Suprapubic skin (tissue), 4 donors: ENCODE measurements at regions not wholly inside any gene's neighbourhood (a gene's known extent, or its start where the extent isn't known, plus 50 kb on each side); places are given as distances from the start of the nearest gene placed in this dataset.

Experiments
- DNase-seq, 2 donors: peaks; one replicate each; pipeline ENCODE4 v3.0.0-alpha.2; 2019; ENCODE audit warnings: low spot score in 2 of 2
- H3K27ac ChIP-seq: fragments of 200-600 bp; sonication (generic); one replicate; pipeline ENCODE4 v1.5.1; 2019
- H3K27me3 ChIP-seq: fragments of 200-600 bp; sonication (generic); one replicate; pipeline ENCODE4 v1.5.1; 2019
- H3K36me3 ChIP-seq: fragments of 200-600 bp; sonication (generic); one replicate; pipeline ENCODE4 v1.5.1; 2019
- H3K4me1 ChIP-seq: fragments of 200-600 bp; sonication (generic); one replicate; pipeline ENCODE4 v1.5.1; 2019
- H3K4me3 ChIP-seq: fragments of 200-600 bp; sonication (generic); one replicate; pipeline ENCODE4 v1.5.1; 2019; ENCODE audit warnings: mild to moderate bottlenecking
- H3K9me3 ChIP-seq: fragments of 200-600 bp; sonication (generic); one replicate; pipeline ENCODE4 v1.5.1; 2019
- CTCF ChIP-seq, 2 donors: fragments of 200-600 bp in 1 of 2; fragments of 450-650 bp in 1 of 2; sonication (generic) in 1 of 2; IDR thresholded peaks; one replicate each; pipeline ENCODE4 v1.5.1; 2016 to 2019; ENCODE audit warnings: antibody characterized with exemption in 2 of 2, mild to moderate bottlenecking in 1 of 2, moderate library complexity in 1 of 2
- EP300 ChIP-seq: sonication (generic); formaldehyde crosslinking; IDR thresholded peaks from one replicate; pipeline ENCODE4 v1.6.1; 2017; ENCODE audit warnings: antibody characterized with exemption
- POLR2A ChIP-seq, 2 donors: fragments of 450-650 bp; IDR thresholded peaks; one replicate each; pipeline ENCODE4 v1.6.1; 2017; ENCODE audit warnings: antibody characterized with exemption in 2 of 2, mild to moderate bottlenecking in 2 of 2, moderate library complexity in 2 of 2
- POLR2AphosphoS5 ChIP-seq, 3 donors: sonication (generic); formaldehyde crosslinking; IDR thresholded peaks; one replicate each; pipeline ENCODE4 v1.6.1; 2017; ENCODE audit warnings: antibody characterized with exemption in 3 of 3
- whole genome bisulfite sequencing: methylation state at CpG from one replicate; pipeline ENCODE4 v1.1.5; 2018; 5-methylcytosine and 5-hydroxymethylcytosine counted together

GRCh38 chr2:41743324-41743723 lies 304.5 kb upstream of the PKDCC start:
- Histone ChIP-seq H3K36me3 (no peaks in the 10 kb centered on the region), H3K27ac (no peak overlapping the region), H3K9me3 (no peaks in the 10 kb centered on the region), H3K27me3 (no peaks in the 10 kb centered on the region), H3K4me3 (no peak overlapping the region), H3K4me1 (no peaks in the 10 kb centered on the region)
- no peak for DNase-seq
- 39% methylated on average over 2 of the region's 2 CpGs for WGBS
- no peak for TF ChIP-seq EP300
- no peak for TF ChIP-seq CTCF (IDR thresholded peaks at IDR 0.05)
- no peak for TF ChIP-seq POLR2AphosphoS5 (IDR thresholded peaks at IDR 0.05)
- no peak for TF ChIP-seq POLR2A (IDR thresholded peaks at IDR 0.05)

GRCh38 chr2:41750829-41751228 lies 297.0 kb upstream of the PKDCC start:
- no peak for TF ChIP-seq POLR2A (IDR thresholded peaks at IDR 0.05)
- TF ChIP-seq EP300, result no peak
- no peak for TF ChIP-seq CTCF (IDR thresholded peaks at IDR 0.05)
- WGBS, result 78% methylated on average over 3 of the region's 3 CpGs
- no peaks in the 10 kb centered on the region for H3K4me1 ChIP-seq
- no peak for DNase-seq
- no peak overlapping the region for H3K27ac ChIP-seq
- no peaks in the 10 kb centered on the region for H3K9me3 ChIP-seq
- H3K4me3 ChIP-seq, result no peak overlapping the region
- no peaks in the 10 kb centered on the region for H3K27me3 ChIP-seq
- no peaks in the 10 kb centered on the region for H3K36me3 ChIP-seq

- WGBS, result 80% methylated on average over 3 of the region's 3 CpGs
- TF ChIP-seq EP300, result no peak
- no peak for TF ChIP-seq CTCF (IDR thresholded peaks at IDR 0.05)
- no peak for TF ChIP-seq POLR2A (IDR thresholded peaks at IDR 0.05)
- TF ChIP-seq POLR2AphosphoS5 (IDR thresholded peaks at IDR 0.05), result no peak
- no peak overlapping the region for H3K4me3 ChIP-seq
- no peak overlapping the region for H3K27ac ChIP-seq
- H3K9me3 ChIP-seq, result no peaks in the 10 kb centered on the region
- H3K27me3 ChIP-seq, result no peaks in the 10 kb centered on the region
- no peaks in the 10 kb centered on the region for H3K4me1 ChIP-seq
- no peaks in the 10 kb centered on the region for H3K36me3 ChIP-seq
- DNase-seq, result no peak
Measured at GRCh38 chr2:41759880-41760279, 287.9 kb upstream of the PKDCC start.

- no peak for DNase-seq
- H3K9me3 ChIP-seq, result no peaks in the 10 kb centered on the region
- no peaks in the 10 kb centered on the region for H3K27me3 ChIP-seq
- no peaks in the 10 kb centered on the region for H3K4me1 ChIP-seq
- H3K4me3 ChIP-seq, result no peak overlapping the region
- 60% methylated on average over 4 of the region's 4 CpGs for WGBS
- H3K36me3 ChIP-seq, result no peaks in the 10 kb centered on the region
- no peak overlapping the region for H3K27ac ChIP-seq
- TF ChIP-seq CTCF (IDR thresholded peaks at IDR 0.05) (no peak), POLR2AphosphoS5 (IDR thresholded peaks at IDR 0.05) (no peak), EP300 (no peak), POLR2A (IDR thresholded peaks at IDR 0.05) (no peak)
Measured at GRCh38 chr2:41763141-41763540, 284.7 kb upstream of the PKDCC start.

GRCh38 chr2:41764131-41764530 lies 283.7 kb upstream of the PKDCC start:
- H3K4me3 ChIP-seq, result no peak overlapping the region
- H3K36me3 ChIP-seq, result no peaks in the 10 kb centered on the region
- H3K27ac ChIP-seq, result no peak overlapping the region
- WGBS, result 84% methylated on average over 1 of the region's 1 CpG
- H3K27me3 ChIP-seq, result no peaks in the 10 kb centered on the region
- no peaks in the 10 kb centered on the region for H3K4me1 ChIP-seq
- TF ChIP-seq EP300 (no peak), CTCF (IDR thresholded peaks at IDR 0.05) (no peak), POLR2AphosphoS5 (IDR thresholded peaks at IDR 0.05) (no peak), POLR2A (IDR thresholded peaks at IDR 0.05) (no peak)
- no peaks in the 10 kb centered on the region for H3K9me3 ChIP-seq
- no peak for DNase-seq
